ENCODE measurements at regions not wholly inside any gene's neighbourhood (a gene's known extent, or its start where the extent isn't known, plus 50 kb on each side); places are given as distances from the start of the nearest gene placed in this dataset.

GRCh38 chr2:129302561-129303183 is 676.8 kb upstream of the RAB6C start:
- H3K27ac ChIP-seq (ENCODE audit: poor library complexity, severe bottlenecking), result no peak overlapping the region
- H3K27me3 ChIP-seq (ENCODE audit: insufficient read depth, poor library complexity, severe bottlenecking), result no peaks in the 10 kb centered on the region
- H3K36me3 ChIP-seq (ENCODE audit: low read depth), result no peaks in the 10 kb centered on the region
- DNase-seq (ENCODE audit: low spot score), result no peak
- ATAC-seq (ENCODE audit: low read depth), result no peak
- no peak for TF ChIP-seq CTCF (IDR thresholded peaks at IDR 0.05; ENCODE audit: poor library complexity, severe bottlenecking)
- H3K4me1 ChIP-seq (ENCODE audit: insufficient read depth, poor library complexity, severe bottlenecking), result no peaks in the 10 kb centered on the region
- H3K9me3 ChIP-seq (ENCODE audit: severe bottlenecking), result no peaks in the 10 kb centered on the region
- H3K4me3 ChIP-seq (ENCODE audit: severe bottlenecking), result no peak overlapping the region

GRCh38 chr2:129314120-129314519 is 665.3 kb upstream of the RAB6C start:
- Histone ChIP-seq H3K27me3 (ENCODE audit: insufficient read depth, poor library complexity, severe bottlenecking) (no peaks in the 10 kb centered on the region), H3K36me3 (ENCODE audit: low read depth) (no peaks in the 10 kb centered on the region), H3K4me3 (ENCODE audit: severe bottlenecking) (no peak overlapping the region), H3K9me3 (ENCODE audit: severe bottlenecking) (no peaks in the 10 kb centered on the region), H3K4me1 (ENCODE audit: insufficient read depth, poor library complexity, severe bottlenecking) (no peaks in the 10 kb centered on the region), H3K27ac (ENCODE audit: poor library complexity, severe bottlenecking) (no peak overlapping the region)
- ATAC-seq (ENCODE audit: low read depth) (no peak), DNase-seq (ENCODE audit: low spot score) (no peak)
- TF ChIP-seq CTCF (IDR thresholded peaks at IDR 0.05; ENCODE audit: poor library complexity, severe bottlenecking), result no peak

- Histone ChIP-seq H3K27me3 (ENCODE audit: insufficient read depth, poor library complexity, severe bottlenecking) (no peaks in the 10 kb centered on the region), H3K4me1 (ENCODE audit: insufficient read depth, poor library complexity, severe bottlenecking) (no peaks in the 10 kb centered on the region), H3K27ac (ENCODE audit: poor library complexity, severe bottlenecking) (no peak overlapping the region), H3K4me3 (ENCODE audit: severe bottlenecking) (no peak overlapping the region), H3K9me3 (ENCODE audit: severe bottlenecking) (no peaks in the 10 kb centered on the region), H3K36me3 (ENCODE audit: low read depth) (no peaks in the 10 kb centered on the region)
- ATAC-seq (ENCODE audit: low read depth) (no peak), DNase-seq (ENCODE audit: low spot score) (no peak)
- TF ChIP-seq CTCF (IDR thresholded peaks at IDR 0.05; ENCODE audit: poor library complexity, severe bottlenecking), result no peak
Observed at GRCh38 chr2:129318581-129319421, 660.7 kb upstream of the RAB6C start.

- Histone ChIP-seq H3K4me3 (ENCODE audit: severe bottlenecking) (no peak overlapping the region), H3K4me1 (ENCODE audit: insufficient read depth, poor library complexity, severe bottlenecking) (no peaks in the 10 kb centered on the region), H3K27me3 (ENCODE audit: insufficient read depth, poor library complexity, severe bottlenecking) (no peaks in the 10 kb centered on the region), H3K27ac (ENCODE audit: poor library complexity, severe bottlenecking) (no peak overlapping the region), H3K36me3 (ENCODE audit: low read depth) (no peaks in the 10 kb centered on the region), H3K9me3 (ENCODE audit: severe bottlenecking) (no peaks in the 10 kb centered on the region)
- TF ChIP-seq CTCF (IDR thresholded peaks at IDR 0.05; ENCODE audit: poor library complexity, severe bottlenecking), result no peak
- no peak for ATAC-seq (ENCODE audit: low read depth)
- DNase-seq (ENCODE audit: low spot score), result no peak
Observed at GRCh38 chr2:129319422-129319717, 660.1 kb upstream of the RAB6C start.

- no peak for TF ChIP-seq CTCF (IDR thresholded peaks at IDR 0.05; ENCODE audit: poor library complexity, severe bottlenecking)
- H3K36me3 ChIP-seq (ENCODE audit: low read depth), result no peaks in the 10 kb centered on the region
- DNase-seq (ENCODE audit: low spot score) (no peak), ATAC-seq (ENCODE audit: low read depth) (no peak)
- no peaks in the 10 kb centered on the region for H3K4me1 ChIP-seq (ENCODE audit: insufficient read depth, poor library complexity, severe bottlenecking)
- no peak overlapping the region for H3K27ac ChIP-seq (ENCODE audit: poor library complexity, severe bottlenecking)
- no peaks in the 10 kb centered on the region for H3K27me3 ChIP-seq (ENCODE audit: insufficient read depth, poor library complexity, severe bottlenecking)
- H3K9me3 ChIP-seq (ENCODE audit: severe bottlenecking), result no peaks in the 10 kb centered on the region
- H3K4me3 ChIP-seq (ENCODE audit: severe bottlenecking), result no peak overlapping the region
Observed at GRCh38 chr2:129320288-129320687, 659.2 kb upstream of the RAB6C start.
